Skeletal muscle satellite cell (primary cell): ENCODE measurements at regions not wholly inside any gene's neighbourhood (a gene's known extent, or its start where the extent isn't known, plus 50 kb on each side); places are given as distances from the start of the nearest gene placed in this dataset.

ENCODE experiments used
- H3K27me3 ChIP-seq: 2 replicates; pipeline ENCODE4 v1.7.0; 2013; ENCODE audit warnings: low read length; ENCODE audit not compliant: control insufficient read depth, insufficient read depth
- H3K36me3 ChIP-seq: 2 replicates; pipeline ENCODE4 v1.7.0; 2013; ENCODE audit warnings: mild to moderate bottlenecking, control low read depth, low read length; ENCODE audit not compliant: insufficient read depth
- H3K4me1 ChIP-seq: 2 replicates; pipeline ENCODE4 v1.7.0; 2013; ENCODE audit warnings: low read length; ENCODE audit not compliant: control insufficient read depth, insufficient read depth
- H3K4me2 ChIP-seq: 2 replicates; pipeline ENCODE4 v1.7.0; 2013; ENCODE audit warnings: mild to moderate bottlenecking, low read length
- H3K4me3 ChIP-seq: 2 replicates; pipeline ENCODE4 v1.7.0; 2013; ENCODE audit warnings: low read length
- H3K9ac ChIP-seq: 2 replicates; pipeline ENCODE4 v1.7.0; 2013; ENCODE audit warnings: mild to moderate bottlenecking, low read depth, low read length, moderate library complexity
- H3K9me3 ChIP-seq: replicated peaks from 2 replicates; pipeline ENCODE4 v1.7.0; 2013; ENCODE audit warnings: mild to moderate bottlenecking, control low read depth, low read length

DNA sequence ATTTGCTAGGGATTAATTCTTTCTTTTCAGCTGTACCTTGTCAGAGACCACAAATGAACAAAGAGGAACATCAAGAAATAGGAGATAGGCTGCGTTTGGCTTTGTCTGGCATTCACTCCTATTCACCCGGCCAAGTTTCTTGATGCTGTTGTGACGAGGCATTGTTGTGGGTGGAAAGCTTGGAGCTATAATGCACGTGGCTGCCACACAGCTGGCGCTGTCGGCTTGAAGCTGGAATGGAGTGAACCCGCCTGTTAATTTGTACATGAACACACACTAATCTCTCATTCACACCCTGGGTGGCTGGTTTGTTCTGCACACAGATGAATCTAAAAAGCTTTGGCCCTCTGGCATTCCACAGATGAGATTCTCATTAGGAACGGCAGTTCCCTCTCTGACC, 274.9 kb upstream of the GYPC start:
- no peaks in the 10 kb centered on the region for H3K36me3 ChIP-seq
- H3K9me3 ChIP-seq: no peaks in the 10 kb centered on the region
- H3K9ac ChIP-seq: no peak overlapping the region
- no peaks in the 10 kb centered on the region for H3K27me3 ChIP-seq
- no peak overlapping the region for H3K4me3 ChIP-seq
- H3K4me2 ChIP-seq: no peak overlapping the region
- no peaks in the 10 kb centered on the region for H3K4me1 ChIP-seq

- Histone ChIP-seq H3K9ac (no peak overlapping the region), H3K4me3 (no peak overlapping the region), H3K36me3 (no peaks in the 10 kb centered on the region), H3K4me1 (no peaks in the 10 kb centered on the region), H3K4me2 (no peak overlapping the region), H3K9me3 (peaks cover 2% of the 10 kb centered on the region), H3K27me3 (no peaks in the 10 kb centered on the region)
Measured at GRCh38 chr2:126382998-126383397, 273.0 kb upstream of the GYPC start.

GRCh38 chr2:126383800-126384199, 272.2 kb upstream of the GYPC start:
- Histone ChIP-seq H3K4me1 (no peaks in the 10 kb centered on the region), H3K27me3 (no peaks in the 10 kb centered on the region), H3K9ac (no peak overlapping the region), H3K4me2 (no peak overlapping the region), H3K4me3 (no peak overlapping the region), H3K36me3 (no peaks in the 10 kb centered on the region), H3K9me3 (peaks cover 5% of the 10 kb centered on the region)

GRCh38 chr2:126385441-126385840, 270.5 kb upstream of the GYPC start:
- no peak overlapping the region for H3K4me2 ChIP-seq
- H3K4me3 ChIP-seq: no peak overlapping the region
- H3K9ac ChIP-seq: no peak overlapping the region
- H3K4me1 ChIP-seq: no peaks in the 10 kb centered on the region
- no peaks in the 10 kb centered on the region for H3K27me3 ChIP-seq
- peaks cover 7% of the 10 kb centered on the region for H3K9me3 ChIP-seq
- no peaks in the 10 kb centered on the region for H3K36me3 ChIP-seq

DNA sequence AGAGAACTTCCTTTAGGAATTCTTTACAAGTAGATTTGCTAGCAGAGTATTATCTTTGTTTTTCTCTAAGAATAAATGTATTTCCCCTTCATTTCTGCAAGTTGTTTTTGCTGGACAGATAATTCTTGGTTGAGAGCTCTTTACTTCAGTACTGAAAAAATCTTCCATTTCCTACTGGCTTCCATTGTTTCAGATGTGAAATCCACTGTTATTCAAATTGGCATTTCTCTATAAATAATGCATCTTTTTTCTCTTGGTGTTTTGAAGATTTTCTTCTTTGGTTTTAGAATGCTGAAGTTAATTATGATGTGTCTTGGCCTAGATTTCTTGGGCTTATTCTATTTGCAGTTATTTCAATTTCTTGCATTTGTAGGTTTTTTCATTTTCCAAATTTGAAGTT, 270.0 kb upstream of the GYPC start:
- Histone ChIP-seq H3K4me1 (no peaks in the 10 kb centered on the region), H3K9me3 (peaks cover 7% of the 10 kb centered on the region), H3K4me2 (no peak overlapping the region), H3K4me3 (no peak overlapping the region), H3K27me3 (no peaks in the 10 kb centered on the region), H3K36me3 (no peaks in the 10 kb centered on the region), H3K9ac (no peak overlapping the region)

GRCh38 chr2:126389446-126389845, 266.5 kb upstream of the GYPC start:
- Histone ChIP-seq H3K9me3 (peaks cover 7% of the 10 kb centered on the region), H3K4me3 (no peak overlapping the region), H3K36me3 (no peaks in the 10 kb centered on the region), H3K9ac (no peak overlapping the region), H3K4me2 (no peak overlapping the region), H3K27me3 (no peaks in the 10 kb centered on the region), H3K4me1 (no peaks in the 10 kb centered on the region)

- H3K9me3 ChIP-seq: peaks cover 6% of the 10 kb centered on the region
- H3K36me3 ChIP-seq: no peaks in the 10 kb centered on the region
- no peaks in the 10 kb centered on the region for H3K4me1 ChIP-seq
- no peaks in the 10 kb centered on the region for H3K27me3 ChIP-seq
- H3K4me2 ChIP-seq: no peak overlapping the region
- no peak overlapping the region for H3K9ac ChIP-seq
- no peak overlapping the region for H3K4me3 ChIP-seq
Measured at GRCh38 chr2:126392889-126393288, 263.1 kb upstream of the GYPC start.

DNA sequence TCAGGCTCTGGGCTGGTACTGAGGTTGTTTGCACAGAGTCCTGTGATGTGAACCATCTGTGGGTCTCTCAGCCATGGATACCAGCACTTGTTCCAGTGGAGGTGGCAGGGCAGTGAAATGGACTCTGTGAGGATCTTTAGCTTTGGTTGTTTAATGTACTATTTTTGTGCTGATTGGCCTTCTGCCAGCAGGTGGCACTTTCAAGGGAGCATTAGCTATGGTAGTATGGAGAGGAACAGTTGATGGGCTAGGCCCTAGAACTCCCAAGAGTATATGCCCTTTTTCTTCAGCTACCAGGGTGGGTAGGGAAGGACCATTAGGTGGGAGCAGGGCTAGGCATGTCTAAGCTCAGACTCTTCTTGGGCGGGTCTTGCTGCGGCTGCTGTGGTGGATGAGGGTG, 257.0 kb upstream of the GYPC start:
- H3K9ac ChIP-seq: no peak overlapping the region
- no peaks in the 10 kb centered on the region for H3K27me3 ChIP-seq
- H3K36me3 ChIP-seq: no peaks in the 10 kb centered on the region
- no peak overlapping the region for H3K4me3 ChIP-seq
- no peak overlapping the region for H3K4me2 ChIP-seq
- no peaks in the 10 kb centered on the region for H3K9me3 ChIP-seq
- H3K4me1 ChIP-seq: no peaks in the 10 kb centered on the region

GRCh38 chr2:126403039-126403628, 252.8 kb upstream of the GYPC start:
- no peak overlapping the region for H3K4me3 ChIP-seq
- H3K4me2 ChIP-seq: no peak overlapping the region
- no peaks in the 10 kb centered on the region for H3K4me1 ChIP-seq
- no peak overlapping the region for H3K9ac ChIP-seq
- no peaks in the 10 kb centered on the region for H3K27me3 ChIP-seq
- H3K36me3 ChIP-seq: no peaks in the 10 kb centered on the region
- H3K9me3 ChIP-seq: no peaks in the 10 kb centered on the region

- H3K27me3 ChIP-seq: no peaks in the 10 kb centered on the region
Measured at GRCh38 chr2:126406267-126406666, 249.7 kb upstream of the GYPC start.

DNA sequence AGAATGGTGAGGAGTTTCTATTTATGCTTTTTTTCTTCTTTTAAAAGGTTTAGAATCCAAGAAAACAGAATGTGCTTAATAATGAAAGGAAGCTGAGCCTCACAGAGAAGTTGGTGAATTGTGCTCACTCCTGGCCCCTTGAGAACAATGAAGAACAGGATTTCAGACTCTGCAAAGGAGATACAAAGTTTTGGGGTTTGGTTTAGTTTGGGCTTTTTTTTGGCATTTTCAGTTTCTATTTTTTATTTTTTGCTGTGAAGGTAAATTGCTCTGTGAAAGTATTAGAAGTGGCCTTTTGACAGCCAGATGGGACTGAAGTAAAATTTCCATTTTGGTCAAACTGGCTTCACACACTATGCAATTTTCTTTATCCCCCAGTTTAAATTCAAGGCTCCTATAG, 247.3 kb upstream of the GYPC start:
- no peaks in the 10 kb centered on the region for H3K27me3 ChIP-seq
- no peak overlapping the region for H3K4me2 ChIP-seq
- no peaks in the 10 kb centered on the region for H3K36me3 ChIP-seq
- H3K9ac ChIP-seq: no peak overlapping the region
- H3K4me3 ChIP-seq: no peak overlapping the region
- no peaks in the 10 kb centered on the region for H3K9me3 ChIP-seq
- no peaks in the 10 kb centered on the region for H3K4me1 ChIP-seq

More at GRCh38 chr2:126406267-126406666, 249.7 kb upstream of the GYPC start:
- Histone ChIP-seq H3K4me3 (no peak overlapping the region), H3K4me1 (no peaks in the 10 kb centered on the region), H3K36me3 (no peaks in the 10 kb centered on the region), H3K4me2 (no peak overlapping the region), H3K9me3 (no peaks in the 10 kb centered on the region), H3K9ac (no peak overlapping the region)

DNA sequence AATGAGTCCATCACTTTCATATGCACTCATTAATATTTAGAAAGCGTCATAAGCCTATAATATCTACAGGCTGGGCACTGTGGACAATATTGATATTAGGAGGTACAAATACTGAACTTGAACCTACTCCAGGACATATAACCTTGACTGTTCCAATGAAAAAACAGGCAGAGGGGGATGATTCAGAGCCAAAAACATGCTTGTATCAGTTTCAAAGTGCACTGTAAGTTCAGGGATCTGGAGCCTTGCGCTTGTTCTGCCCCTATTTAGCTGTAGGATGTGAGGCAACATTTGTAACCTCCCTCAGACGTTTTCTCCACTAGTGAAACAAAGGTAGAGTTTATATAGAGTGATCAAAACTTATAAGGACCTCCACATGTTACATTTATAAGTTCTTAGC, 246.1 kb upstream of the GYPC start:
- Histone ChIP-seq H3K9me3 (no peaks in the 10 kb centered on the region), H3K4me1 (no peaks in the 10 kb centered on the region), H3K9ac (no peak overlapping the region), H3K4me2 (no peak overlapping the region), H3K36me3 (no peaks in the 10 kb centered on the region), H3K27me3 (no peaks in the 10 kb centered on the region), H3K4me3 (no peak overlapping the region)
